Adrenal gland (tissue), 9 donors: ENCODE measurements at regions not wholly inside any gene's neighbourhood (a gene's known extent, or its start where the extent isn't known, plus 50 kb on each side); places are given as distances from the start of the nearest gene placed in this dataset.

Source experiments
- DNase-seq, 7 donors: peaks; one replicate each; pipeline ENCODE4 v3.0.0-alpha.2; 2019 to 2020
- H3K27ac ChIP-seq, 5 donors: fragments of 200-600 bp; sonication (generic) in 4 of 5; 1 replicate in 3 of 5; 2 replicates in 2 of 5; pipeline versions ENCODE4 v1.5.1 to v1.8.0; 2016 to 2020; ENCODE audit warnings: mild to moderate bottlenecking in 1 of 5
- H3K27me3 ChIP-seq: fragments of 200-600 bp; 2 replicates; pipeline ENCODE4 v1.8.0; 2021
- H3K36me3 ChIP-seq, 2 donors: fragments of 200-600 bp; replicated peaks in 1 of 2; 1 replicate in 1 of 2; 2 replicates in 1 of 2; pipeline versions ENCODE4 v1.5.1 to v1.8.0; 2018 to 2022
- H3K4me1 ChIP-seq, 2 donors: fragments of 200-600 bp; replicated peaks in 1 of 2; 1 replicate in 1 of 2; 2 replicates in 1 of 2; pipeline versions ENCODE4 v1.5.1 to v1.8.0; 2018 to 2021
- H3K4me3 ChIP-seq, 4 donors: fragments of 200-600 bp; sonication (generic) in 3 of 4; one replicate each; pipeline ENCODE4 v1.5.1; 2016 to 2018
- H3K9me3 ChIP-seq, 3 donors: fragments of 200-600 bp; sonication (generic) in 1 of 3; replicated peaks in 1 of 3; 1 replicate in 2 of 3; 2 replicates in 1 of 3; pipeline versions ENCODE4 v1.5.1 to v1.8.0; 2016 to 2021
- POLR2A ChIP-seq, 2 donors: fragments of 450-650 bp; IDR thresholded peaks; one replicate each; pipeline ENCODE4 v1.6.1; 2017; ENCODE audit warnings: antibody characterized with exemption in 2 of 2, mild to moderate bottlenecking in 2 of 2, moderate library complexity in 1 of 2
- WGBS, 4 donors: extraction: QIAGEN DNeasy Blood & Tissue Kit in 2 of 4; methylation state at CpG; one replicate each; pipeline versions ENCODE4 v1.1.5 to v1.1.7; 2013 to 2017; 5-methylcytosine and 5-hydroxymethylcytosine counted together
- intact Hi-C, 2 donors: fragments of 100-400 bp; cut with DNase I; formaldehyde crosslinking; loops; one replicate each; pipeline versions ENCODE4 v1.14.1 to v1.15.0; 2022 to 2023
- TF ChIP-seq, protein P1 (sequence below), 6 experiments: fragments of 450-650 bp in 4 of 6; fragments of 200-600 bp in 2 of 6; sonication (generic) in 1 of 6; IDR thresholded peaks; 1 replicate in 5 of 6; 2 replicates in 1 of 6; pipeline versions ENCODE4 v1.5.1 to v1.8.0; 2016 to 2021; ENCODE audit warnings: antibody characterized with exemption in 6 of 6, mild to moderate bottlenecking in 2 of 6, moderate library complexity in 1 of 6
- donor health status: healthy with polysubstance abuse.
- donor health status: Bipolar disorder and iron deficiency.
- donor health status: DM: yes; HTN: yes; CAD: no.
- donor health status: DM: no; HTN: no; CAD: no.
- donor health status: DM: no; HTN: no; CAD: no.

DNA sequence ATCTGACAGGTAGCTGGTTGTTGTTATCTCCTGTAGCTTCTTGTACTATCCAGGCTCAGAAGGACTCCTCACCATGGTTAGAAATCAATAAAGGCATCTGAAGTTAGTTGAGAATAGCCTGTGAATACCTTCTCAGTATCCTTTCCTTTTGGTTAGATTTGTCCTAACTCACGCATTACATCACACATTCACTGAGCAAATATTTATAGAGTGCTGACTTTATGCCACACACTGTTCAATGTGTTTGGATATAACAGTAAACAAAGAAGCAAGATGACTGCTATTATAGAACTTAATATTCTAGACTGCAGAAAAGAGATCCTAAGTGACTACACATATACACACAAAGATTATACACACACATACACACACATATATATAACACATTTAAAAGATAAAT is 889.9 kb upstream of the CHAC2 start:
- H3K4me3 ChIP-seq = no peak overlapping the region
- intact Hi-C loops = no loop called here
- 89 to 96% (median 91%) methylated on average over 1 of the region's 1 CpG for WGBS, 4 donors
- no peak overlapping the region for H3K27ac ChIP-seq
- no peak for DNase-seq
- H3K36me3 ChIP-seq = no peaks in the 10 kb centered on the region
- no peaks in the 10 kb centered on the region for H3K27me3 ChIP-seq
- TF ChIP-seq, protein P1, sequence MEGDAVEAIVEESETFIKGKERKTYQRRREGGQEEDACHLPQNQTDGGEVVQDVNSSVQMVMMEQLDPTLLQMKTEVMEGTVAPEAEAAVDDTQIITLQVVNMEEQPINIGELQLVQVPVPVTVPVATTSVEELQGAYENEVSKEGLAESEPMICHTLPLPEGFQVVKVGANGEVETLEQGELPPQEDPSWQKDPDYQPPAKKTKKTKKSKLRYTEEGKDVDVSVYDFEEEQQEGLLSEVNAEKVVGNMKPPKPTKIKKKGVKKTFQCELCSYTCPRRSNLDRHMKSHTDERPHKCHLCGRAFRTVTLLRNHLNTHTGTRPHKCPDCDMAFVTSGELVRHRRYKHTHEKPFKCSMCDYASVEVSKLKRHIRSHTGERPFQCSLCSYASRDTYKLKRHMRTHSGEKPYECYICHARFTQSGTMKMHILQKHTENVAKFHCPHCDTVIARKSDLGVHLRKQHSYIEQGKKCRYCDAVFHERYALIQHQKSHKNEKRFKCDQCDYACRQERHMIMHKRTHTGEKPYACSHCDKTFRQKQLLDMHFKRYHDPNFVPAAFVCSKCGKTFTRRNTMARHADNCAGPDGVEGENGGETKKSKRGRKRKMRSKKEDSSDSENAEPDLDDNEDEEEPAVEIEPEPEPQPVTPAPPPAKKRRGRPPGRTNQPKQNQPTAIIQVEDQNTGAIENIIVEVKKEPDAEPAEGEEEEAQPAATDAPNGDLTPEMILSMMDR (IDR thresholded peaks at IDR 0.05) = no peak
- TF ChIP-seq POLR2A (IDR thresholded peaks at IDR 0.05) = no peak
- H3K9me3 ChIP-seq = no peaks in the 10 kb centered on the region
- no peaks in the 10 kb centered on the region for H3K4me1 ChIP-seq

DNA sequence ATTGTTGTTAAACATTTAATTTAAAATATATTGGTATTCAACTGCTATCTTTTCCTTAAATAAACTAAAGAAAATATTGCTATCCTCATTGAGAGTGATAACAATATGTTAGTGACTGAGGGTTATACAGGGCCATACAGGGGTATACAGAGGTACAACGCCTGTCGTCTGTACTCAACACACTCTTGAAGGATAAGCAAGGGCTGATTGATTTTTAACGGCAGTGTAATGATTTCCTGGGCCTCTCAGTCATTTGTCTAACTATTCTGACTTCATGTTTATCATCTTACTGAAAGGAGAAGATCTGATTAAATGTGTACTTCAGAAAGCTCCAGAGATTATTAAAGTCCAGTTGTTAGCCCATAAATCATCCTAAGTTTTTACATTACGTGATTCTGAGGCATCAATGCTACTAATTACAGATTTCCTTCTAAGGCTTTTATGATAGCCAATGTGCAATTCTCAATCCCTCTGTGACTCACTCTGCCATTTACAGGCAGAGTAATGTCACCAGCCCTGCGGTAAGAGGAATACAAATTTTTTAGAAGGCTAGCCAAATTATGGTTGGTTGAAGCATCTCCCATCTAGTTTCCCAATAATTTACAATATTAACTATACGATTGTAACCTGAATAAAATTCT is 893.0 kb upstream of the CHAC2 start:
- Histone ChIP-seq H3K4me1 (no peaks in the 10 kb centered on the region), H3K27ac (no peak overlapping the region), H3K4me3 (no peak overlapping the region), H3K27me3 (no peaks in the 10 kb centered on the region), H3K9me3 (no peaks in the 10 kb centered on the region), H3K36me3 (no peaks in the 10 kb centered on the region)
- no peak for DNase-seq
- TF ChIP-seq, protein P1 (IDR thresholded peaks at IDR 0.05) = no peak
- no peak for TF ChIP-seq POLR2A (IDR thresholded peaks at IDR 0.05)
- WGBS, 4 donors = 57 to 62% (median 61%) methylated on average over 6 of the region's 6 CpGs
- intact Hi-C loops = no loop called here

DNA sequence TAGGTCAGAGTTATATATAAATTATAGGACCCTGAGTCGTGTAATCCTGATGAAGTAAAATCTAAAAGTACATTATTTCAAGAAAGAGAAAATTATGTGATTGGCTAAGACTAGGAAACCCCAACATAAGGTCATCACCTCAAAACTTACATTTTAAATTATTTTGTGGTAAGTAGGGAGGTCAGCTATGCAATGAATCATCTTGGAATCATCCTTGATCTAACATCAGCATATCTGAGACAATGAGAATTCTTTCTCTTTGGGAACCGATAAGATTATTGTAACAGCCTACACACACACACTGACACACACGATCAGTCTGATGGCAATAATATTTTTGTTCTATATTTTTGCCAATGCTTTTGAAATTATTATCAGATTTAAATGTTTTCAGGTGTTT is 904.8 kb upstream of the CHAC2 start:
- no peaks in the 10 kb centered on the region for H3K9me3 ChIP-seq
- no peak overlapping the region for H3K27ac ChIP-seq
- no peak for DNase-seq
- H3K27me3 ChIP-seq = no peaks in the 10 kb centered on the region
- H3K36me3 ChIP-seq = no peaks in the 10 kb centered on the region
- 52 to 73% (median 64%) methylated on average over 3 of the region's 3 CpGs for WGBS, 4 donors
- intact Hi-C loops = no loop called here
- TF ChIP-seq, protein P1 (IDR thresholded peaks at IDR 0.05) = no peak
- no peak for TF ChIP-seq POLR2A (IDR thresholded peaks at IDR 0.05)
- no peaks in the 10 kb centered on the region for H3K4me1 ChIP-seq
- no peak overlapping the region for H3K4me3 ChIP-seq

GRCh38 chr2:52861596-52861995 is 906.0 kb upstream of the CHAC2 start:
- no peak for DNase-seq
- H3K9me3 ChIP-seq = no peaks in the 10 kb centered on the region
- H3K4me1 ChIP-seq = no peaks in the 10 kb centered on the region
- H3K27ac ChIP-seq = no peak overlapping the region
- no peak for TF ChIP-seq POLR2A (IDR thresholded peaks at IDR 0.05)
- TF ChIP-seq, protein P1 (IDR thresholded peaks at IDR 0.05) = no peak
- intact Hi-C loops = no loop called here
- 50 to 66% (median 60%) methylated on average over 4 of the region's 4 CpGs for WGBS, 4 donors
- H3K27me3 ChIP-seq = no peaks in the 10 kb centered on the region
- H3K4me3 ChIP-seq = no peak overlapping the region
- no peaks in the 10 kb centered on the region for H3K36me3 ChIP-seq
